H1 (cell line): ENCODE measurements at regions not wholly inside any gene's neighbourhood (a gene's known extent, or its start where the extent isn't known, plus 50 kb on each side); places are given as distances from the start of the nearest gene placed in this dataset.

Source experiments
- CTCF ChIA-PET: fragments of 300-600 bp; sonication (Branson Sonifier 250); formaldehyde crosslinking; loops from one replicate; lab custom pipeline; 2021; ENCODE audit not compliant: partially characterized antibody; lab: Charles Lee
- POLR2A ChIA-PET: fragments of 300-600 bp; sonication (Branson Sonifier 250); formaldehyde crosslinking; loops from one replicate; lab custom pipeline; 2021; ENCODE audit warnings: inconsistent platforms; ENCODE audit not compliant: partially characterized antibody; lab: Charles Lee
- DNase-seq, 2 experiments: peaks; one replicate each; pipeline versions ENCODE4 v3.0.0 to v3.0.0-alpha.2; 2010 to 2022; ENCODE audit warnings: low spot score in 2 of 2, low read depth in 1 of 2, mixed read lengths in 1 of 2
- FAIRE-seq: peaks from 2 replicates; lab custom pipeline; 2011; peaks lifted over from hg19 to GRCh38; lab: Jason Lieb, UNC
- H2AFZ ChIP-seq: 2 replicates; pipeline ENCODE4 v1.8.1; 2012; ENCODE audit warnings: low read length, inconsistent platforms
- H2AK5ac ChIP-seq: 2 replicates; pipeline ENCODE4 v1.6.1; 2013; ENCODE audit warnings: low read depth, low read length
- H2BK120ac ChIP-seq: replicated peaks from 2 replicates; pipeline ENCODE3; 2013; ENCODE audit warnings: low read depth, low read length, inconsistent platforms
- H2BK12ac ChIP-seq: 2 replicates; pipeline ENCODE4 v1.6.1; 2013; ENCODE audit warnings: low read depth, low read length
- H2BK15ac ChIP-seq: 2 replicates; pipeline ENCODE4 v1.6.1; 2013; ENCODE audit warnings: low read length
- H2BK20ac ChIP-seq: 2 replicates; pipeline ENCODE4 v1.6.1; 2013; ENCODE audit warnings: low read length
- H2BK5ac ChIP-seq: 2 replicates; pipeline ENCODE4 v1.6.1; 2013; ENCODE audit warnings: low read depth, low read length
- H3K14ac ChIP-seq: 2 replicates; pipeline ENCODE4 v1.6.1; 2013; ENCODE audit warnings: inconsistent platforms; ENCODE audit not compliant: insufficient read length
- H3K18ac ChIP-seq: 2 replicates; pipeline ENCODE4 v1.6.1; 2013; ENCODE audit warnings: low read length; ENCODE audit errors: extremely low read depth
- H3K23ac ChIP-seq: 2 replicates; pipeline ENCODE4 v1.6.1; 2013; ENCODE audit warnings: inconsistent platforms; ENCODE audit not compliant: insufficient read length
- H3K23me2 ChIP-seq: 2 replicates; pipeline ENCODE4 v1.6.1; 2013; ENCODE audit warnings: low read depth, low read length
- H3K27ac ChIP-seq: 2 replicates; pipeline ENCODE4 v1.6.1; 2011; ENCODE audit warnings: low read depth, low read length, inconsistent platforms
- H3K27me3 ChIP-seq, 4 experiments: replicated peaks in 1 of 4; 1 replicate in 1 of 4; 2 replicates in 3 of 4; pipeline versions ENCODE4 v1.6.1 to v1.8.1; 2011 to 2013; ENCODE audit warnings: low read length in 3 of 4, mild to moderate bottlenecking in 3 of 4, inconsistent platforms in 2 of 4, mixed read lengths in 2 of 4, moderate library complexity in 1 of 4; ENCODE audit not compliant: control insufficient read depth in 3 of 4, insufficient read depth in 3 of 4; ENCODE audit errors: extremely low read depth in 1 of 4
- H3K36me3 ChIP-seq, 4 experiments: 2 replicates each; pipeline versions ENCODE4 v1.6.1 to v1.8.1; 2011 to 2013; ENCODE audit warnings: mild to moderate bottlenecking in 4 of 4, low read length in 3 of 4, moderate library complexity in 2 of 4, control low read depth in 1 of 4, inconsistent platforms in 1 of 4; ENCODE audit not compliant: insufficient read depth in 4 of 4, control insufficient read depth in 2 of 4
- H3K4ac ChIP-seq: replicated peaks from 2 replicates; pipeline ENCODE3; 2013; ENCODE audit warnings: low read length, low read depth, mixed read lengths, inconsistent platforms; ENCODE audit not compliant: insufficient read length
- H3K4me1 ChIP-seq, 4 experiments: replicated peaks in 1 of 4; 1 replicate in 1 of 4; 2 replicates in 3 of 4; pipeline versions ENCODE4 v1.6.1 to v1.8.1; 2011 to 2013; ENCODE audit warnings: low read length in 3 of 4, inconsistent platforms in 2 of 4, mixed read lengths in 1 of 4; ENCODE audit not compliant: insufficient read depth in 4 of 4, control insufficient read depth in 3 of 4
- H3K4me2 ChIP-seq, 2 experiments: 2 replicates each; pipeline versions ENCODE4 v1.6.1 to v1.8.1; 2011 to 2013; ENCODE audit warnings: low read depth in 2 of 2, low read length in 2 of 2, control low read depth in 1 of 2, inconsistent platforms in 1 of 2, mild to moderate bottlenecking in 1 of 2; ENCODE audit not compliant: insufficient read depth in 1 of 2
- H3K4me3 ChIP-seq, 4 experiments: fragments of 200-600, 300-600 bp in 1 of 4; sonication (generic), shearing (Covaris generic), sonication (Bioruptor Twin) in 1 of 4; 2 replicates each; pipeline versions ENCODE4 v1.5.1 to v1.8.1; 2011 to 2016; ENCODE audit warnings: low read length in 4 of 4, low read depth in 3 of 4, control low read depth in 2 of 4, inconsistent platforms in 2 of 4, mild to moderate bottlenecking in 2 of 4, mixed read lengths in 1 of 4, moderate library complexity in 1 of 4; ENCODE audit not compliant: insufficient read depth in 2 of 4; ENCODE audit errors: extremely low read depth in 1 of 4
- H3K56ac ChIP-seq: replicated peaks from 2 replicates; pipeline ENCODE3; 2013; ENCODE audit warnings: low read depth, mild to moderate bottlenecking, mixed read lengths, low read length, inconsistent platforms; ENCODE audit not compliant: insufficient read length
- H3K79me1 ChIP-seq: 2 replicates; pipeline ENCODE4 v1.6.1; 2013; ENCODE audit warnings: low read depth, low read length, control low read depth
- H3K79me2 ChIP-seq, 2 experiments: 2 replicates each; pipeline versions ENCODE4 v1.6.1 to v1.8.1; 2012 to 2013; ENCODE audit warnings: low read length in 2 of 2, mild to moderate bottlenecking in 2 of 2, inconsistent platforms in 1 of 2; ENCODE audit not compliant: insufficient read depth in 2 of 2, control insufficient read depth in 1 of 2
- H3K9ac ChIP-seq, 4 experiments: replicated peaks in 1 of 4; 1 replicate in 1 of 4; 2 replicates in 3 of 4; pipeline versions ENCODE4 v1.6.1 to v1.8.1; 2011 to 2013; ENCODE audit warnings: low read depth in 3 of 4, low read length in 3 of 4, control low read depth in 2 of 4, mild to moderate bottlenecking in 2 of 4, moderate library complexity in 2 of 4, inconsistent platforms in 1 of 4; ENCODE audit errors: extremely low read depth in 1 of 4
- H3K9me3 ChIP-seq, 2 experiments: 2 replicates each; pipeline versions ENCODE4 v1.6.1 to v1.8.1; 2012 to 2013; ENCODE audit warnings: mild to moderate bottlenecking in 2 of 2, moderate library complexity in 2 of 2, control low read depth in 1 of 2, inconsistent platforms in 1 of 2, low read depth in 1 of 2, low read length in 1 of 2, mixed read lengths in 1 of 2; ENCODE audit not compliant: insufficient read depth in 2 of 2
- H4K20me1 ChIP-seq, 2 experiments: replicated peaks in 1 of 2; 2 replicates each; pipeline versions ENCODE3 to v1.8.1; 2011 to 2013; ENCODE audit warnings: inconsistent platforms in 2 of 2, low read length in 2 of 2, mild to moderate bottlenecking in 1 of 2; ENCODE audit not compliant: insufficient read depth in 2 of 2, control insufficient read depth in 1 of 2
- H4K5ac ChIP-seq: 2 replicates; pipeline ENCODE4 v1.6.1; 2013; ENCODE audit warnings: low read length, low read depth, mixed read lengths, inconsistent platforms; ENCODE audit not compliant: insufficient read length
- H4K8ac ChIP-seq: 2 replicates; pipeline ENCODE4 v1.8.0; 2013; ENCODE audit warnings: mild to moderate bottlenecking, moderate library complexity, low read length, inconsistent platforms; ENCODE audit not compliant: insufficient read depth; ENCODE audit errors: extremely low read depth
- H4K91ac ChIP-seq: replicated peaks from 2 replicates; pipeline ENCODE3; 2013; ENCODE audit warnings: low read length, mixed read lengths, inconsistent platforms; ENCODE audit not compliant: insufficient read length
- ATF3 ChIP-seq: IDR thresholded peaks from 2 replicates; pipeline ENCODE4 v1.6.1; 2011; ENCODE audit warnings: low read depth, mild to moderate bottlenecking, low read length; ENCODE audit not compliant: insufficient read depth
- CBX5 ChIP-seq: fragments of 300-800, 300-1000 bp; sonication (generic); IDR thresholded peaks from 2 replicates; pipeline ENCODE4 v1.7.1; 2016; ENCODE audit warnings: antibody characterized with exemption, low read length, low read depth
- CREB1 ChIP-seq: IDR thresholded peaks from 2 replicates; pipeline ENCODE4 v1.6.1; 2012; ENCODE audit warnings: inconsistent platforms
- E2F6 ChIP-seq: IDR thresholded peaks from 2 replicates; pipeline ENCODE4 v1.6.1; 2012; ENCODE audit warnings: inconsistent platforms
- GABPA ChIP-seq: IDR thresholded peaks from 2 replicates; pipeline ENCODE4 v1.6.1; 2011; ENCODE audit warnings: mild to moderate bottlenecking, low read length, moderate library complexity, borderline replicate concordance; ENCODE audit not compliant: insufficient read depth
- GTF2F1 ChIP-seq: IDR thresholded peaks from 2 replicates; pipeline ENCODE4 v1.6.1; 2012; ENCODE audit warnings: low read depth, low read length, improper control_type of control experiment, borderline replicate concordance
- KDM1A ChIP-seq: fragments of 200-600, 300-600 bp; sonication (generic); IDR thresholded peaks from 2 replicates; pipeline ENCODE4 v1.7.1; 2016; ENCODE audit warnings: mild to moderate bottlenecking, low read length, borderline replicate concordance
- NANOG ChIP-seq: IDR thresholded peaks from 2 replicates; pipeline ENCODE4 v1.6.1; 2011; ENCODE audit warnings: low read length, low read depth, mild to moderate bottlenecking, inconsistent platforms; ENCODE audit not compliant: insufficient read depth, poor library complexity, severe bottlenecking
- POLR2AphosphoS5 ChIP-seq: IDR thresholded peaks from 2 replicates; pipeline ENCODE4 v1.6.1; 2011; ENCODE audit warnings: low read depth, low read length
- POU5F1 ChIP-seq: IDR thresholded peaks from 2 replicates; pipeline ENCODE4 v1.6.1; 2011; ENCODE audit warnings: low read depth, mild to moderate bottlenecking, low read length, moderate library complexity
- TCF12 ChIP-seq: IDR thresholded peaks from 2 replicates; pipeline ENCODE4 v1.6.1; 2011; ENCODE audit warnings: low read depth, mild to moderate bottlenecking, low read length
- WGBS, 2 experiments: shearing (Covaris generic) in 1 of 2; methylation state at CpG; one replicate each; pipeline versions ENCODE4 v1.1.6 to v1.1.7; 2013 to 2015; ENCODE audit warnings: low lambda C conversion rate in 2 of 2, mixed read lengths in 2 of 2, inconsistent platforms in 1 of 2, low coverage in 1 of 2, missing lambda C conversion rate in 1 of 2; ENCODE audit not compliant: insufficient replicate concordance in 2 of 2, insufficient coverage in 1 of 2, insufficient read length in 1 of 2; ENCODE audit errors: extremely low coverage in 1 of 2, missing lambda C conversion rate in 1 of 2; 5-methylcytosine and 5-hydroxymethylcytosine counted together
- TF ChIP-seq, protein P1 (sequence below): IDR thresholded peaks from 2 replicates; pipeline ENCODE4 v1.6.1; 2012; ENCODE audit warnings: inconsistent platforms

- Histone ChIP-seq H3K79me1 (no peaks in the 10 kb centered on the region), H2BK120ac (no peak overlapping the region), H3K4me3 (no peak overlapping the region), H4K91ac (no peak overlapping the region), H4K5ac (no peak overlapping the region), H2AK5ac (no peak overlapping the region), H3K18ac (no peak overlapping the region), H3K79me2 (no peaks in the 10 kb centered on the region), H2BK15ac (0 out of 2 replicates have a peak overlapping the region, but pooled peaks have one; percentile 29), H3K36me3 (no peaks in the 10 kb centered on the region), H2BK12ac (no peak overlapping the region), H3K9me3 (no peaks in the 10 kb centered on the region), H4K20me1 (no peaks in the 10 kb centered on the region), H3K56ac (no peak overlapping the region), H3K27me3 (no peaks in the 10 kb centered on the region), H3K4me2 (no peak overlapping the region), H3K23ac (no peak overlapping the region), H3K14ac (no peak overlapping the region), H3K4me1 (no peaks in the 10 kb centered on the region), H3K23me2 (no peaks in the 10 kb centered on the region), H4K8ac (no peak overlapping the region), H3K9ac (no peak overlapping the region), H2BK20ac (no peak overlapping the region), H3K27ac (no peak overlapping the region), H2AFZ (no peak overlapping the region), H3K4ac (no peak overlapping the region), H2BK5ac (no peak overlapping the region)
- DNase-seq (no peak), FAIRE-seq (no peak)
- TF ChIP-seq NANOG, result no peak
- TF ChIP-seq E2F6, result no peak
- TF ChIP-seq GABPA, result no peak
- TF ChIP-seq POU5F1, result no peak
- TF ChIP-seq ATF3, result no peak
- no peak for TF ChIP-seq CREB1
- TF ChIP-seq, protein P1, sequence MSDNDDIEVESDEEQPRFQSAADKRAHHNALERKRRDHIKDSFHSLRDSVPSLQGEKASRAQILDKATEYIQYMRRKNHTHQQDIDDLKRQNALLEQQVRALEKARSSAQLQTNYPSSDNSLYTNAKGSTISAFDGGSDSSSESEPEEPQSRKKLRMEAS, result no peak
- TF ChIP-seq KDM1A, result no peak
- no peak for TF ChIP-seq GTF2F1
- TF ChIP-seq POLR2AphosphoS5, result no peak
- TF ChIP-seq CBX5, result no peak
- no peak for TF ChIP-seq TCF12
- POLR2A ChIA-PET, result interaction anchor here (0.7 kb wide), 1 partner anchor 11 kb away, joined by 3 read pairs; no protein-coding TSS in a partner anchor
- CTCF ChIA-PET, result interaction anchor here (0.6 to 0.9 kb wide), 4 partner anchors 500 to 1003 kb away, joined by 3 read pairs; no protein-coding TSS in a partner anchor
- WGBS, 2 experiments, result 90% methylated on average over 8 of the region's 8 CpGs; no CpG with 5 or more reads in 1 of the 2 experiments
Measured at GRCh38 chr2:176626796-176627195, 357.6 kb downstream of the MTX2 start.
